HCT116 (cell line): ENCODE measurements at regions not wholly inside any gene's neighbourhood (a gene's known extent, or its start where the extent isn't known, plus 50 kb on each side); places are given as distances from the start of the nearest gene placed in this dataset.

Experiments used
- ATAC-seq: fragments of 200-7000 bp; cut with Tn5 transposase; 2 replicates; pipeline ENCODE4 v1.9.1; 2020; ENCODE audit warnings: mild to moderate bottlenecking, moderate library complexity
- BruUV-seq: library from RNA; stranded (reverse); fragments of 400-500 nt; replicated peaks from 2 replicates; lab custom pipeline; 2021; lab: Mats Ljungman, UMichigan
- CTCF ChIA-PET: fragments of 300-600 bp; sonication (Branson Sonifier 250); formaldehyde crosslinking; loops from one replicate; lab custom pipeline; 2021; ENCODE audit warnings: antibody characterized with exemption; lab: Charles Lee
- POLR2A ChIA-PET: fragments of 300-600, 350-600 bp; sonication (Branson Sonifier 250); formaldehyde crosslinking; loops from one replicate; lab custom pipeline; 2021; ENCODE audit warnings: antibody characterized with exemption; lab: Charles Lee
- RAD21 ChIA-PET, 2 experiments: fragments of 300-600 bp; sonication (Branson Sonifier 250); formaldehyde crosslinking; loops; one replicate each; lab custom pipeline; 2023; ENCODE audit warnings: low total read pairs in 2 of 2; ENCODE audit not compliant: uncharacterized antibody in 2 of 2, unreplicated experiment in 2 of 2, low non-redundant PET in 1 of 2; lab: Charles Lee
- DNase-seq: peaks from one replicate; pipeline ENCODE4 v3.0.0-alpha.2; 2010; ENCODE audit warnings: low read depth, low spot score
- H2AFZ ChIP-seq: fragments of 200-600 bp; shearing (Covaris generic), sonication (generic); 2 replicates; pipeline ENCODE4 v1.6.1; 2017; ENCODE audit warnings: low read depth, mixed run types, mixed read lengths, antibody characterized with exemption, low read length; ENCODE audit not compliant: poor library complexity, severe bottlenecking
- H3K27ac ChIP-seq: 2 replicates; pipeline ENCODE4 v1.5.1; 2012; ENCODE audit warnings: low read depth, low read length
- H3K27me3 ChIP-seq: fragments of 200-600 bp; sonication (generic); 2 replicates; pipeline ENCODE4 v1.6.1; 2016; ENCODE audit warnings: mixed run types, low read length, mixed read lengths; ENCODE audit not compliant: insufficient read depth
- H3K36me3 ChIP-seq, 2 experiments: fragments of 200-500 bp in 1 of 2; fragments of 200-600 bp in 1 of 2; sonication (Bioruptor generic) in 1 of 2; sonication (generic) in 1 of 2; 2 replicates each; pipeline versions ENCODE4 v1.5.1 to v1.6.1; 2014 to 2016; ENCODE audit warnings: low read length in 2 of 2, inconsistent platforms in 1 of 2, mixed read lengths in 1 of 2, mixed run types in 1 of 2; ENCODE audit not compliant: insufficient read depth in 2 of 2, control insufficient read depth in 1 of 2
- H3K4me1 ChIP-seq, 2 experiments: fragments of 200-600 bp in 1 of 2; sonication (generic) in 1 of 2; 2 replicates each; pipeline versions ENCODE4 v1.5.1 to v1.6.1; 2012 to 2017; ENCODE audit warnings: low read length in 2 of 2, inconsistent platforms in 1 of 2, mild to moderate bottlenecking in 1 of 2, mixed read lengths in 1 of 2, mixed run types in 1 of 2, moderate library complexity in 1 of 2; ENCODE audit not compliant: insufficient read depth in 2 of 2, control insufficient read depth in 1 of 2
- H3K4me2 ChIP-seq: fragments of 200-600 bp; sonication (generic); 2 replicates; pipeline ENCODE4 v1.6.1; 2017; ENCODE audit warnings: mixed run types, low read length, mixed read lengths
- H3K4me3 ChIP-seq, 2 experiments: fragments of 200-600 bp in 1 of 2; sonication (generic) in 1 of 2; replicated peaks in 1 of 2; 2 replicates each; pipeline ENCODE4 v1.5.1; 2011 to 2016; ENCODE audit warnings: low read length in 2 of 2, control low read depth in 1 of 2, low read depth in 1 of 2, mild to moderate bottlenecking in 1 of 2, mixed read lengths in 1 of 2, mixed run types in 1 of 2
- H3K79me2 ChIP-seq: fragments of 200-600 bp; sonication (generic); 2 replicates; pipeline ENCODE4 v1.6.1; 2017; ENCODE audit warnings: mild to moderate bottlenecking, mixed run types, low read length, moderate library complexity, mixed read lengths; ENCODE audit not compliant: insufficient read depth
- H3K9ac ChIP-seq: fragments of 200-600 bp; sonication (generic); 2 replicates; pipeline ENCODE4 v1.6.1; 2016; ENCODE audit warnings: low read length, mixed read lengths
- H3K9me2 ChIP-seq: fragments of 200-600 bp; sonication (generic), shearing (Covaris generic); 2 replicates; pipeline ENCODE4 v1.6.1; 2017; ENCODE audit warnings: mixed run types, mild to moderate bottlenecking, moderate library complexity; ENCODE audit not compliant: insufficient read depth
- H3K9me3 ChIP-seq, 2 experiments: fragments of 200-500 bp in 1 of 2; fragments of 200-600 bp in 1 of 2; sonication (Bioruptor generic) in 1 of 2; sonication (generic) in 1 of 2; 2 replicates each; pipeline ENCODE4 v1.6.1; 2014 to 2017; ENCODE audit warnings: low read length in 2 of 2, mixed read lengths in 2 of 2, inconsistent platforms in 1 of 2, low read depth in 1 of 2, mild to moderate bottlenecking in 1 of 2, mixed run types in 1 of 2, moderate library complexity in 1 of 2; ENCODE audit not compliant: control insufficient read depth in 1 of 2, insufficient read depth in 1 of 2
- H4K20me1 ChIP-seq: fragments of 200-600 bp; sonication (generic), shearing (Covaris generic); 2 replicates; pipeline ENCODE4 v1.6.1; 2017; ENCODE audit warnings: mixed run types, mild to moderate bottlenecking, moderate library complexity; ENCODE audit not compliant: insufficient read depth
- CBX3 ChIP-seq: IDR thresholded peaks from 2 replicates; pipeline ENCODE4 v1.6.1; 2012; ENCODE audit warnings: low read depth
- CEBPB ChIP-seq: IDR thresholded peaks from 2 replicates; pipeline ENCODE4 v1.6.1; 2012; ENCODE audit warnings: low read depth
- EGR1 ChIP-seq: IDR thresholded peaks from 2 replicates; pipeline ENCODE4 v1.6.1; 2012; ENCODE audit warnings: low read depth
- ELF1 ChIP-seq: IDR thresholded peaks from 2 replicates; pipeline ENCODE4 v1.6.1; 2012; ENCODE audit warnings: low read depth, borderline replicate concordance
- EZH2 ChIP-seq: fragments of 200-600 bp; sonication (generic); IDR thresholded peaks from 2 replicates; pipeline ENCODE4 v1.6.1; 2017; ENCODE audit warnings: antibody characterized with exemption, mixed run types
- EZH2phosphoT487 ChIP-seq: fragments of 200-600 bp; IDR thresholded peaks from 2 replicates; pipeline ENCODE4 v1.6.1; 2018; ENCODE audit warnings: antibody characterized with exemption, borderline replicate concordance
- FOSL1 ChIP-seq: IDR thresholded peaks from 2 replicates; pipeline ENCODE4 v1.6.1; 2012; ENCODE audit warnings: low read depth
- POLR2A ChIP-seq: IDR thresholded peaks from 2 replicates; pipeline ENCODE4 v1.7.0; 2011; ENCODE audit warnings: borderline replicate concordance; ENCODE audit not compliant: insufficient read depth, insufficient read length; ENCODE audit errors: extremely low read depth
- RAD21 ChIP-seq: IDR thresholded peaks from 2 replicates; pipeline ENCODE4 v1.6.1; 2012; ENCODE audit warnings: low read depth, mild to moderate bottlenecking
- SIN3A ChIP-seq: IDR thresholded peaks from 2 replicates; pipeline ENCODE4 v1.6.1; 2012; ENCODE audit warnings: low read depth
- ZNF274 ChIP-seq: fragments of 200-500 bp; sonication (Bioruptor generic); IDR thresholded peaks from 2 replicates; pipeline ENCODE4 v1.6.1; 2014; ENCODE audit warnings: mild to moderate bottlenecking, low read depth, low read length, inconsistent platforms
- intact Hi-C: fragments of 100-400 bp; cut with micrococcal nuclease; formaldehyde crosslinking; loops from 2 replicates; pipeline ENCODE4 v1.10.0; 2022
- TF ChIP-seq, protein P1 (sequence below): IDR thresholded peaks from 2 replicates; pipeline ENCODE4 v1.6.1; 2012
- TF ChIP-seq, protein P2 (sequence below): IDR thresholded peaks from 2 replicates; pipeline ENCODE4 v1.6.1; 2011; ENCODE audit warnings: mild to moderate bottlenecking, low read length, moderate library complexity; ENCODE audit not compliant: insufficient replicate concordance; ENCODE audit errors: extremely low read depth
- TF ChIP-seq, protein P3 (sequence below): IDR thresholded peaks from 2 replicates; pipeline ENCODE4 v1.6.1; 2012

DNA sequence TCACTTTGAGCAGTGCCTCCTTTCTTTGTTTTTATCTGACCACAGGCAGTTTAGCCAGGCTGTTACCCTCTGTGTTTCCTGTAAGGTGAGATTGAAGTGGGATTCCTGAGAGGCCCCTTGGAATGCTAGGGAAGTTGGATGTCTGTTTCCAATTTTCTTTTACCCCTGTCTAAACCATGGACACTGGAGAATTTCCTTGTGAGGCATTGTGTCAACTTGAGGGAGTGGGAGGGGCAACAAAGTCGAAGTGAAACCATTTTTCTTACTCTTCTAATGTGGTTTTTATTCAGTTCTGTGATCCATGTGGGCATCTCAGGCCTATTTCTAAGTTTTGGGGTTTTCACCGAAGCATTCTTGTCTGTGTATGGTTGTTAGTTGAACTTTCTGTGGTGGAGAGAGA is 296.1 kb upstream of the UGT8 start:
- Histone ChIP-seq H3K27me3 (no peaks in the 10 kb centered on the region), H3K4me2 (no peak overlapping the region), H3K9me3 (no peaks in the 10 kb centered on the region), H3K4me1 (no peaks in the 10 kb centered on the region), H3K36me3 (no peaks in the 10 kb centered on the region), H3K9me2 (no peaks in the 10 kb centered on the region), H3K27ac (no peak overlapping the region), H3K4me3 (no peak overlapping the region), H2AFZ (no peak overlapping the region), H3K79me2 (no peaks in the 10 kb centered on the region), H3K9ac (no peak overlapping the region), H4K20me1 (no peaks in the 10 kb centered on the region)
- ATAC-seq (no peak), DNase-seq (no peak)
- intact Hi-C loops, result no loop called here
- ChIA-PET POLR2A (no interaction called here), RAD21 (no interaction called here), CTCF (no interaction called here)
- BruUV-seq, result no TSS peak
- TF ChIP-seq RAD21 (no peak), CBX3 (no peak), SIN3A (no peak), EZH2 (no peak)

DNA sequence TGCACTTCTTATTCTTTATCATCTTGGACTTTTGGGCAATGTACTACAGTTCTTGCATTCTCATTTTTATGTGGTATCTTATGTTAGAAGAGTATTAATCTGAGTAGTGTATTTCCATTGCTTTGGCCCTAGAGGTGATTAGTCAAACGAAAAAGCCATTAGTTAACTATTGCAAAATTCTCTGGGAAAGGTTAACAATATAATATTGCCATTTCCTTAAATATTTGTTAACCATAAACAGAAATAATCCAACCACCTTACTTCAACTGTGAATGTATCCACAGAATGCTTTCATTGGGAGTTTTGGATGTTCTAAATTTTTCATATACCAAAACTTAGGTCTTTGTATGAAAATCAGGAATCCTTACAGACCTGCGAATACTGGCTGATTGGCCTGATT is 294.6 kb upstream of the UGT8 start:
- no peaks in the 10 kb centered on the region for H3K4me1 ChIP-seq
- TF ChIP-seq EZH2phosphoT487 (no peak), EGR1 (no peak), ZNF274 (no peak), CEBPB (no peak), POLR2A (no peak), FOSL1 (no peak), ELF1 (no peak)
- TF ChIP-seq, protein P1, sequence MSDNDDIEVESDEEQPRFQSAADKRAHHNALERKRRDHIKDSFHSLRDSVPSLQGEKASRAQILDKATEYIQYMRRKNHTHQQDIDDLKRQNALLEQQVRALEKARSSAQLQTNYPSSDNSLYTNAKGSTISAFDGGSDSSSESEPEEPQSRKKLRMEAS, result no peak
- TF ChIP-seq, protein P2, sequence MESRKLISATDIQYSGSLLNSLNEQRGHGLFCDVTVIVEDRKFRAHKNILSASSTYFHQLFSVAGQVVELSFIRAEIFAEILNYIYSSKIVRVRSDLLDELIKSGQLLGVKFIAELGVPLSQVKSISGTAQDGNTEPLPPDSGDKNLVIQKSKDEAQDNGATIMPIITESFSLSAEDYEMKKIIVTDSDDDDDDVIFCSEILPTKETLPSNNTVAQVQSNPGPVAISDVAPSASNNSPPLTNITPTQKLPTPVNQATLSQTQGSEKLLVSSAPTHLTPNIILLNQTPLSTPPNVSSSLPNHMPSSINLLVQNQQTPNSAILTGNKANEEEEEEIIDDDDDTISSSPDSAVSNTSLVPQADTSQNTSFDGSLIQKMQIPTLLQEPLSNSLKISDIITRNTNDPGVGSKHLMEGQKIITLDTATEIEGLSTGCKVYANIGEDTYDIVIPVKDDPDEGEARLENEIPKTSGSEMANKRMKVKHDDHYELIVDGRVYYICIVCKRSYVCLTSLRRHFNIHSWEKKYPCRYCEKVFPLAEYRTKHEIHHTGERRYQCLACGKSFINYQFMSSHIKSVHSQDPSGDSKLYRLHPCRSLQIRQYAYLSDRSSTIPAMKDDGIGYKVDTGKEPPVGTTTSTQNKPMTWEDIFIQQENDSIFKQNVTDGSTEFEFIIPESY, result no peak
- TF ChIP-seq, protein P3, sequence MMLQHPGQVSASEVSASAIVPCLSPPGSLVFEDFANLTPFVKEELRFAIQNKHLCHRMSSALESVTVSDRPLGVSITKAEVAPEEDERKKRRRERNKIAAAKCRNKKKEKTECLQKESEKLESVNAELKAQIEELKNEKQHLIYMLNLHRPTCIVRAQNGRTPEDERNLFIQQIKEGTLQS, result no peak
- TF ChIP-seq, all 23 proteins: peak for 0
- Histone ChIP-seq H3K9ac (no peak overlapping the region), H3K27me3 (no peaks in the 10 kb centered on the region), H3K4me2 (no peak overlapping the region), H3K79me2 (no peaks in the 10 kb centered on the region), H2AFZ (no peak overlapping the region), H3K36me3 (no peaks in the 10 kb centered on the region), H3K27ac (no peak overlapping the region), H3K9me3 (no peaks in the 10 kb centered on the region), H3K9me2 (no peaks in the 10 kb centered on the region), H4K20me1 (no peaks in the 10 kb centered on the region), H3K4me3 (no peak overlapping the region)
- intact Hi-C loops, result no loop called here
- POLR2A ChIA-PET, result no interaction called here
- RAD21 ChIA-PET, result no interaction called here
- BruUV-seq, result no TSS peak
- ATAC-seq, result no peak
- no peak for DNase-seq
- CTCF ChIA-PET, result no interaction called here
